IMR-90 (cell line): ENCODE measurements at regions not wholly inside any gene's neighbourhood (a gene's known extent, or its start where the extent isn't known, plus 50 kb on each side); places are given as distances from the start of the nearest gene placed in this dataset.

Source experiments
- ATAC-seq: fragments of 200-7000 bp; cut with Tn5 transposase; 2 replicates; pipeline ENCODE4 v1.9.1; 2020; ENCODE audit warnings: low read depth, mild to moderate bottlenecking, moderate library complexity
- BruUV-seq: library from RNA; stranded (reverse); fragments of 400-500 nt; replicated peaks from 2 replicates; lab custom pipeline; 2021; lab: Mats Ljungman, UMichigan
- CTCF ChIA-PET: fragments of 300-600 bp; formaldehyde crosslinking; extraction: SDS; loops from one replicate; lab custom pipeline; 2021; ENCODE audit warnings: antibody characterized with exemption; lab: Yijun Ruan, JAX
- POLR2A ChIA-PET: fragments of 300-600 bp; sonication (Branson Sonifier 250); formaldehyde crosslinking; loops from one replicate; lab custom pipeline; 2022; ENCODE audit warnings: antibody characterized with exemption; ENCODE audit not compliant: unreplicated experiment; lab: Charles Lee
- DNase-seq: peaks from one replicate; pipeline ENCODE4 v3.0.0; 2013
- H2AFZ ChIP-seq: replicated peaks from 2 replicates; pipeline ENCODE3; 2013; ENCODE audit warnings: low read length, mild to moderate bottlenecking; ENCODE audit not compliant: poor library complexity
- H2AK5ac ChIP-seq: 2 replicates; pipeline ENCODE4 v1.6.1; 2013; ENCODE audit warnings: low read depth, low read length, inconsistent platforms
- H2AK9ac ChIP-seq: replicated peaks from 2 replicates; pipeline ENCODE3; 2013; ENCODE audit warnings: mild to moderate bottlenecking, low read depth, low read length, moderate library complexity; ENCODE audit not compliant: poor library complexity
- H2BK120ac ChIP-seq: 2 replicates; pipeline ENCODE4 v1.6.1; 2013; ENCODE audit warnings: low read depth, low read length, inconsistent platforms
- H2BK15ac ChIP-seq: 3 replicates; pipeline ENCODE4 v1.6.1; 2013; ENCODE audit warnings: low read depth, low read length, inconsistent platforms
- H2BK20ac ChIP-seq: 2 replicates; pipeline ENCODE4 v1.6.1; 2013; ENCODE audit warnings: low read depth, mild to moderate bottlenecking, inconsistent platforms, low read length, moderate library complexity
- H2BK5ac ChIP-seq: 2 replicates; pipeline ENCODE4 v1.6.1; 2013; ENCODE audit warnings: mild to moderate bottlenecking, low read depth, low read length, inconsistent platforms; ENCODE audit not compliant: poor library complexity, severe bottlenecking
- H3K14ac ChIP-seq: replicated peaks from 2 replicates; pipeline ENCODE4 v1.6.1; 2013; ENCODE audit warnings: low read depth, low read length, inconsistent platforms
- H3K18ac ChIP-seq: 2 replicates; pipeline ENCODE4 v1.6.1; 2013; ENCODE audit warnings: low read depth, low read length, control low read depth
- H3K23ac ChIP-seq: 2 replicates; pipeline ENCODE4 v1.6.1; 2013; ENCODE audit warnings: low read depth, low read length, inconsistent platforms
- H3K27ac ChIP-seq: 2 replicates; pipeline ENCODE4 v1.5.1; 2013; ENCODE audit warnings: mild to moderate bottlenecking, control low read depth, low read length; ENCODE audit not compliant: insufficient read depth
- H3K27me3 ChIP-seq: 2 replicates; pipeline ENCODE4 v1.6.1; 2013; ENCODE audit warnings: low read length; ENCODE audit not compliant: control insufficient read depth, insufficient read depth
- H3K36me3 ChIP-seq: 2 replicates; pipeline ENCODE4 v1.6.1; 2013; ENCODE audit warnings: low read length, mixed read lengths; ENCODE audit not compliant: control insufficient read depth, insufficient read depth
- H3K4ac ChIP-seq: 2 replicates; pipeline ENCODE4 v1.6.1; 2013; ENCODE audit warnings: low read depth, low read length, inconsistent platforms
- H3K4me1 ChIP-seq: 2 replicates; pipeline ENCODE4 v1.6.1; 2013; ENCODE audit warnings: low read length, mixed read lengths; ENCODE audit not compliant: control insufficient read depth, insufficient read depth
- H3K4me2 ChIP-seq: 2 replicates; pipeline ENCODE4 v1.6.1; 2013; ENCODE audit warnings: low read depth, mild to moderate bottlenecking, control low read depth, low read length, moderate library complexity
- H3K4me3 ChIP-seq: 2 replicates; pipeline ENCODE4 v1.5.1; 2013; ENCODE audit warnings: low read depth, mild to moderate bottlenecking, control low read depth, low read length, moderate library complexity; ENCODE audit not compliant: insufficient read depth
- H3K56ac ChIP-seq: 2 replicates; pipeline ENCODE4 v1.6.1; 2013; ENCODE audit warnings: low read length, inconsistent platforms; ENCODE audit not compliant: insufficient read depth; ENCODE audit errors: extremely low read depth
- H3K79me1 ChIP-seq, 2 experiments: 2 replicates each; pipeline ENCODE4 v1.6.1; 2013; ENCODE audit warnings: low read length in 2 of 2, inconsistent platforms in 1 of 2, low read depth in 1 of 2
- H3K9ac ChIP-seq: 2 replicates; pipeline ENCODE4 v1.6.1; 2013; ENCODE audit warnings: low read depth, low read length, control low read depth
- H3K9me1 ChIP-seq: 2 replicates; pipeline ENCODE4 v1.6.1; 2013; ENCODE audit warnings: low read length, inconsistent platforms; ENCODE audit not compliant: insufficient read depth
- H3K9me3 ChIP-seq: 2 replicates; pipeline ENCODE4 v1.6.1; 2013; ENCODE audit warnings: low read length; ENCODE audit not compliant: control insufficient read depth, insufficient read depth
- H4K20me1 ChIP-seq: 2 replicates; pipeline ENCODE4 v1.6.1; 2013; ENCODE audit warnings: low read length, inconsistent platforms; ENCODE audit not compliant: insufficient read depth
- H4K5ac ChIP-seq: 2 replicates; pipeline ENCODE4 v1.6.1; 2013; ENCODE audit warnings: mild to moderate bottlenecking, low read depth, low read length, control low read depth
- H4K8ac ChIP-seq, 2 experiments: 2 replicates each; pipeline ENCODE4 v1.6.1; 2013; ENCODE audit warnings: low read depth in 2 of 2, low read length in 2 of 2, control low read depth in 1 of 2, inconsistent platforms in 1 of 2
- H4K91ac ChIP-seq: 2 replicates; pipeline ENCODE4 v1.6.1; 2013; ENCODE audit warnings: low read depth, low read length, inconsistent platforms; ENCODE audit not compliant: insufficient read depth
- BHLHE40 ChIP-seq: fragments of 150-350 bp; IDR thresholded peaks from 2 replicates; pipeline ENCODE4 v1.6.1; 2016; ENCODE audit warnings: mild to moderate bottlenecking, low read depth, low read length
- MXI1 ChIP-seq: IDR thresholded peaks from 2 replicates; pipeline ENCODE4 v1.6.1; 2012; ENCODE audit warnings: low read depth, mild to moderate bottlenecking, low read length, moderate library complexity, borderline replicate concordance
- WGBS, 2 experiments: methylation state at CpG; one replicate each; pipeline versions ENCODE4 v1.1.5 to v1.1.7; 2013; ENCODE audit warnings: missing lambda C conversion rate in 2 of 2; ENCODE audit not compliant: insufficient read length in 1 of 2; ENCODE audit errors: extremely low coverage in 2 of 2; 5-methylcytosine and 5-hydroxymethylcytosine counted together
- dilution Hi-C: fragments of 300-500 bp; cut with HindIII; formaldehyde crosslinking; loops from one replicate; pipeline ENCODE4 v1.14.3; 2018; ENCODE audit warnings: low sequenced_read_pairs; ENCODE audit not compliant: unreplicated experiment
- in situ Hi-C: fragments of 300-500 bp; cut with MboI; formaldehyde crosslinking; loops from 3 replicates; pipeline ENCODE4 v1.14.3; 2019; ENCODE audit warnings: low sequenced_read_pairs, inconsistent platforms, mixed read lengths
- intact Hi-C: fragments of 100-400 bp; cut with micrococcal nuclease; formaldehyde crosslinking; loops from 2 replicates; pipeline ENCODE4 v1.10.0; 2022

- Histone ChIP-seq H3K23ac (no peak overlapping the region), H3K18ac (no peak overlapping the region), H2AK5ac (no peak overlapping the region), H3K9me1 (no peaks in the 10 kb centered on the region), H3K4me2 (no peak overlapping the region), H3K36me3 (no peaks in the 10 kb centered on the region), H3K27me3 (no peaks in the 10 kb centered on the region), H2BK15ac (no peak overlapping the region), H4K8ac (no peak overlapping the region), H3K27ac (no peak overlapping the region), H3K14ac (no peak overlapping the region), H3K4me3 (no peak overlapping the region), H2BK5ac (no peak overlapping the region), H3K4me1 (no peaks in the 10 kb centered on the region), H3K79me1 (no peaks in the 10 kb centered on the region), H2AFZ (no peak overlapping the region), H2BK120ac (no peak overlapping the region), H4K91ac (no peak overlapping the region), H3K9ac (no peak overlapping the region), H3K9me3 (no peaks in the 10 kb centered on the region), H3K56ac (no peak overlapping the region), H4K5ac (no peak overlapping the region), H3K4ac (no peak overlapping the region), H2AK9ac (no peak overlapping the region), H2BK20ac (no peak overlapping the region), H4K20me1 (no peaks in the 10 kb centered on the region)
- CTCF ChIA-PET, result no interaction called here
- DNase-seq (no peak), ATAC-seq (no peak)
- dilution Hi-C loops (no loop called here), intact Hi-C loops (no loop called here), in situ Hi-C loops (no loop called here)
- no peak for TF ChIP-seq MXI1
- no peak for TF ChIP-seq BHLHE40
- no CpG with 5 or more reads among the region's 5 CpGs for WGBS, 2 experiments
- BruUV-seq, result no TSS peak
- POLR2A ChIA-PET, result no interaction called here
Measured at GRCh38 chr5:8382456-8382855, 513.5 kb downstream of the MTRR start.
